ENCODE measurements at regions not wholly inside any gene's neighbourhood (a gene's known extent, or its start where the extent isn't known, plus 50 kb on each side); places are given as distances from the start of the nearest gene placed in this dataset.

DNA sequence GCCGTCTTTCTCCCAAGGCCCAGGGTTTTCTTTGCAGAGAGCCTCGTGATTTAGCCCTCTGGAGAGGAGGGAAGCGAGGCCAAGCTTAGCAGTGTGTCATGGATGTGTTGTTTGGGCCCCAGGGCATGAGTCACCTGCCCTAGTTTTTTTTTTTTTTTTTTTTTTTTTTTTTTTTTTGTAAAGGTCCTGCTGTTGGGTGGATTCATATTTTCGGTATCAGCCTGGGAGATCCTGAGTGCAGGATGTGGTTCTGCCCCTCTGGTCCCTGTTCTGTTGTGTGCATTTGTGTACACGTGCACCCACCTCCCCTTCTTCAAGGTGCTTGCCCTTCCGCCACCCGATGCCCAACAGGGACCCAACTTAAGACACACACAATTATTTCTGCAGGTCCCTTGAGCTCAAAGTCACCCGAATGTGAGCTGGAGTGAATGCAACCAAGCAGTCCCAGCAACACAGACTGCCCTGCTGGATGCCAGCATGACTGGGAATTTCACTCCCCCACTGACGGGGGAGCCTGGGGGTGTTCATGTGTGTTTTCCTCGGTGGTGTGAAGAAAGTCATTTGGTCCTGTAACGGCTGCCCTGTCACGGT, 265.8 kb upstream of the TNRC6C start:
- TF ChIP-seq ZNF830 (tag by site-specific recombination; IDR thresholded peaks at IDR 0.05; ENCODE audit: low read depth) (no peak), MZF1 (tag by site-specific recombination; IDR thresholded peaks at IDR 0.05; ENCODE audit: borderline replicate concordance) (no peak), ZNF146 (tag by site-specific recombination; IDR thresholded peaks at IDR 0.05) (no peak), ZNF433 (tag by site-specific recombination; IDR thresholded peaks at IDR 0.05; ENCODE audit: low read depth) (no peak), ZBTB1 (tag by site-specific recombination; IDR thresholded peaks at IDR 0.05) (no peak), ZNF677 (tag by site-specific recombination; IDR thresholded peaks at IDR 0.05) (no peak), GLIS1 (tag by site-specific recombination; IDR thresholded peaks at IDR 0.05) (no peak)
- TF ChIP-seq, protein P1, sequence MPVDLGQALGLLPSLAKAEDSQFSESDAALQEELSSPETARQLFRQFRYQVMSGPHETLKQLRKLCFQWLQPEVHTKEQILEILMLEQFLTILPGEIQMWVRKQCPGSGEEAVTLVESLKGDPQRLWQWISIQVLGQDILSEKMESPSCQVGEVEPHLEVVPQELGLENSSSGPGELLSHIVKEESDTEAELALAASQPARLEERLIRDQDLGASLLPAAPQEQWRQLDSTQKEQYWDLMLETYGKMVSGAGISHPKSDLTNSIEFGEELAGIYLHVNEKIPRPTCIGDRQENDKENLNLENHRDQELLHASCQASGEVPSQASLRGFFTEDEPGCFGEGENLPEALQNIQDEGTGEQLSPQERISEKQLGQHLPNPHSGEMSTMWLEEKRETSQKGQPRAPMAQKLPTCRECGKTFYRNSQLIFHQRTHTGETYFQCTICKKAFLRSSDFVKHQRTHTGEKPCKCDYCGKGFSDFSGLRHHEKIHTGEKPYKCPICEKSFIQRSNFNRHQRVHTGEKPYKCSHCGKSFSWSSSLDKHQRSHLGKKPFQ (tag by site-specific recombination; IDR thresholded peaks at IDR 0.05) = no peak
- TF ChIP-seq, protein P2, sequence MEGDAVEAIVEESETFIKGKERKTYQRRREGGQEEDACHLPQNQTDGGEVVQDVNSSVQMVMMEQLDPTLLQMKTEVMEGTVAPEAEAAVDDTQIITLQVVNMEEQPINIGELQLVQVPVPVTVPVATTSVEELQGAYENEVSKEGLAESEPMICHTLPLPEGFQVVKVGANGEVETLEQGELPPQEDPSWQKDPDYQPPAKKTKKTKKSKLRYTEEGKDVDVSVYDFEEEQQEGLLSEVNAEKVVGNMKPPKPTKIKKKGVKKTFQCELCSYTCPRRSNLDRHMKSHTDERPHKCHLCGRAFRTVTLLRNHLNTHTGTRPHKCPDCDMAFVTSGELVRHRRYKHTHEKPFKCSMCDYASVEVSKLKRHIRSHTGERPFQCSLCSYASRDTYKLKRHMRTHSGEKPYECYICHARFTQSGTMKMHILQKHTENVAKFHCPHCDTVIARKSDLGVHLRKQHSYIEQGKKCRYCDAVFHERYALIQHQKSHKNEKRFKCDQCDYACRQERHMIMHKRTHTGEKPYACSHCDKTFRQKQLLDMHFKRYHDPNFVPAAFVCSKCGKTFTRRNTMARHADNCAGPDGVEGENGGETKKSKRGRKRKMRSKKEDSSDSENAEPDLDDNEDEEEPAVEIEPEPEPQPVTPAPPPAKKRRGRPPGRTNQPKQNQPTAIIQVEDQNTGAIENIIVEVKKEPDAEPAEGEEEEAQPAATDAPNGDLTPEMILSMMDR (tag by site-specific recombination; IDR thresholded peaks at IDR 0.05) = no peak
- TF ChIP-seq, protein P3, sequence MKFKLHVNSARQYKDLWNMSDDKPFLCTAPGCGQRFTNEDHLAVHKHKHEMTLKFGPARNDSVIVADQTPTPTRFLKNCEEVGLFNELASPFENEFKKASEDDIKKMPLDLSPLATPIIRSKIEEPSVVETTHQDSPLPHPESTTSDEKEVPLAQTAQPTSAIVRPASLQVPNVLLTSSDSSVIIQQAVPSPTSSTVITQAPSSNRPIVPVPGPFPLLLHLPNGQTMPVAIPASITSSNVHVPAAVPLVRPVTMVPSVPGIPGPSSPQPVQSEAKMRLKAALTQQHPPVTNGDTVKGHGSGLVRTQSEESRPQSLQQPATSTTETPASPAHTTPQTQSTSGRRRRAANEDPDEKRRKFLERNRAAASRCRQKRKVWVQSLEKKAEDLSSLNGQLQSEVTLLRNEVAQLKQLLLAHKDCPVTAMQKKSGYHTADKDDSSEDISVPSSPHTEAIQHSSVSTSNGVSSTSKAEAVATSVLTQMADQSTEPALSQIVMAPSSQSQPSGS (tag by site-specific recombination; IDR thresholded peaks at IDR 0.05; ENCODE audit: low read depth) = no peak
- TF ChIP-seq, protein P4, sequence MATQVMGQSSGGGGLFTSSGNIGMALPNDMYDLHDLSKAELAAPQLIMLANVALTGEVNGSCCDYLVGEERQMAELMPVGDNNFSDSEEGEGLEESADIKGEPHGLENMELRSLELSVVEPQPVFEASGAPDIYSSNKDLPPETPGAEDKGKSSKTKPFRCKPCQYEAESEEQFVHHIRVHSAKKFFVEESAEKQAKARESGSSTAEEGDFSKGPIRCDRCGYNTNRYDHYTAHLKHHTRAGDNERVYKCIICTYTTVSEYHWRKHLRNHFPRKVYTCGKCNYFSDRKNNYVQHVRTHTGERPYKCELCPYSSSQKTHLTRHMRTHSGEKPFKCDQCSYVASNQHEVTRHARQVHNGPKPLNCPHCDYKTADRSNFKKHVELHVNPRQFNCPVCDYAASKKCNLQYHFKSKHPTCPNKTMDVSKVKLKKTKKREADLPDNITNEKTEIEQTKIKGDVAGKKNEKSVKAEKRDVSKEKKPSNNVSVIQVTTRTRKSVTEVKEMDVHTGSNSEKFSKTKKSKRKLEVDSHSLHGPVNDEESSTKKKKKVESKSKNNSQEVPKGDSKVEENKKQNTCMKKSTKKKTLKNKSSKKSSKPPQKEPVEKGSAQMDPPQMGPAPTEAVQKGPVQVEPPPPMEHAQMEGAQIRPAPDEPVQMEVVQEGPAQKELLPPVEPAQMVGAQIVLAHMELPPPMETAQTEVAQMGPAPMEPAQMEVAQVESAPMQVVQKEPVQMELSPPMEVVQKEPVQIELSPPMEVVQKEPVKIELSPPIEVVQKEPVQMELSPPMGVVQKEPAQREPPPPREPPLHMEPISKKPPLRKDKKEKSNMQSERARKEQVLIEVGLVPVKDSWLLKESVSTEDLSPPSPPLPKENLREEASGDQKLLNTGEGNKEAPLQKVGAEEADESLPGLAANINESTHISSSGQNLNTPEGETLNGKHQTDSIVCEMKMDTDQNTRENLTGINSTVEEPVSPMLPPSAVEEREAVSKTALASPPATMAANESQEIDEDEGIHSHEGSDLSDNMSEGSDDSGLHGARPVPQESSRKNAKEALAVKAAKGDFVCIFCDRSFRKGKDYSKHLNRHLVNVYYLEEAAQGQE (tag by site-specific recombination; IDR thresholded peaks at IDR 0.05) = no peak
- TF ChIP-seq, protein P5, sequence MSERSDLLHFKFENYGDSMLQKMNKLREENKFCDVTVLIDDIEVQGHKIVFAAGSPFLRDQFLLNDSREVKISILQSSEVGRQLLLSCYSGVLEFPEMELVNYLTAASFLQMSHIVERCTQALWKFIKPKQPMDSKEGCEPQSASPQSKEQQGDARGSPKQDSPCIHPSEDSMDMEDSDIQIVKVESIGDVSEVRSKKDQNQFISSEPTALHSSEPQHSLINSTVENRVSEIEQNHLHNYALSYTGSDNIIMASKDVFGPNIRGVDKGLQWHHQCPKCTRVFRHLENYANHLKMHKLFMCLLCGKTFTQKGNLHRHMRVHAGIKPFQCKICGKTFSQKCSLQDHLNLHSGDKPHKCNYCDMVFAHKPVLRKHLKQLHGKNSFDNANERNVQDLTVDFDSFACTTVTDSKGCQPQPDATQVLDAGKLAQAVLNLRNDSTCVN (tag by site-specific recombination; optimal IDR thresholded peaks at IDR 0.05) = no peak
